ENCODE measurements at regions not wholly inside any gene's neighbourhood (a gene's known extent, or its start where the extent isn't known, plus 50 kb on each side); places are given as distances from the start of the nearest gene placed in this dataset.

DNA sequence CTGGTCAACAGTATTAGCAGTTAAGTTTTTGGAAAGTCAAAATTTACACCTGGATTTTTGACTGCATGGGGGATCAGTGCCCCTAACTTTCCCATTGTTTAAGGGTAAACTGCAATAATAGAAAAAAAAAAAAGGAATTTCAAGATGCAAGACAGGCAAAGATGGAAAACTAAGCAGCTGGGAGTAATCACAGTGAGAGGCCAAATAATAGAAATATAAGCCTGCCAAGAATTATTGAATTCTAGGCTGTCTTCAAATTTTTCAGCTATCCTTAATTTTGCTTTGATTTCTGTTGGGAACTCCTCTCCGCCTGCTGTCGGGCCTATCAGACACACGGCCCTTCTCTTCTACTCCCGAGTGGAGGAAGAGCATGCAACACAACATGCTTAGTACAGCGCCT is 215.5 kb upstream of the LMCD1 start:
- TF ChIP-seq, protein P1, sequence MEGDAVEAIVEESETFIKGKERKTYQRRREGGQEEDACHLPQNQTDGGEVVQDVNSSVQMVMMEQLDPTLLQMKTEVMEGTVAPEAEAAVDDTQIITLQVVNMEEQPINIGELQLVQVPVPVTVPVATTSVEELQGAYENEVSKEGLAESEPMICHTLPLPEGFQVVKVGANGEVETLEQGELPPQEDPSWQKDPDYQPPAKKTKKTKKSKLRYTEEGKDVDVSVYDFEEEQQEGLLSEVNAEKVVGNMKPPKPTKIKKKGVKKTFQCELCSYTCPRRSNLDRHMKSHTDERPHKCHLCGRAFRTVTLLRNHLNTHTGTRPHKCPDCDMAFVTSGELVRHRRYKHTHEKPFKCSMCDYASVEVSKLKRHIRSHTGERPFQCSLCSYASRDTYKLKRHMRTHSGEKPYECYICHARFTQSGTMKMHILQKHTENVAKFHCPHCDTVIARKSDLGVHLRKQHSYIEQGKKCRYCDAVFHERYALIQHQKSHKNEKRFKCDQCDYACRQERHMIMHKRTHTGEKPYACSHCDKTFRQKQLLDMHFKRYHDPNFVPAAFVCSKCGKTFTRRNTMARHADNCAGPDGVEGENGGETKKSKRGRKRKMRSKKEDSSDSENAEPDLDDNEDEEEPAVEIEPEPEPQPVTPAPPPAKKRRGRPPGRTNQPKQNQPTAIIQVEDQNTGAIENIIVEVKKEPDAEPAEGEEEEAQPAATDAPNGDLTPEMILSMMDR (IDR thresholded peaks at IDR 0.05; ENCODE audit: extremely low read depth in 1 of 2, insufficient read depth in 1 of 2, low read depth in 1 of 2, low read length in 2 of 2): no peak
- TF ChIP-seq EZH2 (IDR thresholded peaks at IDR 0.05; ENCODE audit: borderline replicate concordance, low read depth, low read length, severe bottlenecking) (no peak), POLR2A (IDR thresholded peaks at IDR 0.05; ENCODE audit: low read depth, low read length) (no peak), FOS (IDR thresholded peaks at IDR 0.05; ENCODE audit: borderline replicate concordance, insufficient read depth, low read length) (no peak)

Measured in endothelial cell of umbilical vein (primary cell).